HG02840 (cell line): ENCODE measurements at regions not wholly inside any gene's neighbourhood (a gene's known extent, or its start where the extent isn't known, plus 50 kb on each side); places are given as distances from the start of the nearest gene placed in this dataset.

Experiments
- ATAC-seq: cut with Tn5 transposase; IDR thresholded peaks from one replicate; pipeline ENCODE4 v1.9.1; 2021; ENCODE audit warnings: mild to moderate bottlenecking, moderate library complexity, moderate number of reproducible peaks; ENCODE audit not compliant: unreplicated experiment, low FRiP score

DNA sequence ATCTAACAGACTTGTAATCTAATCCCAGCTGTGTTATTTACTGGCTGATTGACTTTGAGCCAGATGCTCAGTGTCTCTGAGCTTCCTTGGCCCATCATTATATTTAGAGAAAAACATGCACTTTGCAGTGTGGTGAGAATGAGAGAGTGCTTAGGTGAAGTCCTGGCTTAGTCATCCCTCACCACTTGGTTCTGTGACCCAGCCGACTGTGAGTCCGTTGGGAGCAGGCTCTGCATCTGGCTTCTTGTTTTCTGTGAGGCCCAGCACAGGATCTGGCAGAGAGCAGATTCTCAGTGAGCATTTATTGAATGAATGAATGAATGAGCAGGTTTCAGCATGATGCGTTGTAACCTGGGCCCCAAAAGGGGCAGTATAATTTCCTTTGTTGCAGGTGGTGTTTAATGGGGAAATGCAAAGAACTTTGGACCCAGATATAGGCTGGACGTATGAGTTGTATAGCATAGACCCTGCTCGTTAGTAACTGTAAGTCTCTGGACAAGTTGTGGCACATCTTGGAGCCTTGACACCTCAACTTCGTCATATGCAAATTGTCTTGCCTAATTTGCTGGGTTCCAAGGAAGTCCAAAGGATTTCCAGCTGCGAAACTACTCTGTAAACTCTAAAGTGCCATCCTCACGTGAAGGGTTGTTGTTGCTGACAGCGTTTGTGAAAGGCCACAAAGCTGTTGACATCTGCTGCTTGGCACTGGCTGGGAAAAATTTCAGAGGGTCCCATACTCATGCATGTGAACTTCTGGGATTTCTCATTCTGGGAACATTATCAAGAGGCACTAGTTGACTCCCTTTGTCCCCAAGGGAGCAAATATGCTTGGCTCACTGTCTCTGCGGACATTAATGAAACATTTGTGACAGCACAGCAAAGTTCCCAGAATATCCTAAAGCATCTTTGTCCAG is 138.8 kb upstream of the USP24 start:
- ATAC-seq = no peak

DNA sequence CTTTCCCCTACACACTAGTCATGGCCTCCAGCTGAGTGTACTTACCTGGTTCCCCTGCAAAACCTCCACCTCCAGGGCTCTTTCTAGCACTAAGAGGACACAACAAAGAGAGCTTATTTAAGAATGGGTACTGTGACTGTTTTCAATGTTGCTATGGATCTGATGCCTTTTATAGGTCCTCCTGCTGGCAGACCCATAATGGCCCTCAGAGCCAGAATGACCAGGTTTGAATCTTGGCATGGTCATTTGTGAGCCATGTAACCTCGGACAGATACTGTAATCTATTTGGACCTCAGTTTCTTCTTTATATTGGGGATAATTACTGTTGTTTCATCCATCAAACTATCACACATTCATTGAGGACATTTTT is 137.6 kb upstream of the USP24 start:
- no peak for ATAC-seq

DNA sequence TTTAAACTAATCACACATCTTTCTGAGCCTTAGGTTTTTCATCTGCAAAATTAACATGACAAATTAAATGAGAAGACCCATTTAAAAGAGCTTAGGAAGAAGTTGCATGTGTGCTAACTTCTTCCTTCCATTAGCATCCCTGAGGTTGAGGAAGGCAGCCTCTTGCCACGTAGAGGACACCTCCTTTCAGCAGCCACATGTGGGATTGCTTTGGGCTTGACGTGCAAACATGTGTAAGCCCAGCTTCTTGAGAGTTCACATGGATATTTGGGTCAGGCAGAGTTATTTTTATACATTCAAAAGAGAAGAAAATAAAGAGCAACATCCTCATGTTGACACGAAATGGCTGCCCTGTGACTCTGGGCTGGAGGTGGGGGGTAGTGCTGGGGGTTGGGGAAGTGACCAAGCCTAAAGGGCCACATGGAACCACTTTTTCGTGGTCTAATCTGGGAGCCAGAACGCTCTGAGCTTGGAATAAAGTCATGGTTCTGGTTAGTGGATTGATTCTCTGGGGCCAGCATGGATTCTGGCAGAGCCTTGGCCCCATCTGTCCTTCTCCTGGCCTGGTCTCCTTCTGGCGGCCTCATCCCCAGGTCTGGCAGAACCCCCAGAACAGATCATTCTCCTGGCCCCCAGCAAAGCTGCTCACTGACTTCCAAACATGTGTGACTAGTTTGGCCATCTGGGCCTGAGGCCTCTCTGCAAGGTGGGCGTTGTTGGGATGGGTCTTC is 137.1 kb upstream of the USP24 start:
- no peak for ATAC-seq

DNA sequence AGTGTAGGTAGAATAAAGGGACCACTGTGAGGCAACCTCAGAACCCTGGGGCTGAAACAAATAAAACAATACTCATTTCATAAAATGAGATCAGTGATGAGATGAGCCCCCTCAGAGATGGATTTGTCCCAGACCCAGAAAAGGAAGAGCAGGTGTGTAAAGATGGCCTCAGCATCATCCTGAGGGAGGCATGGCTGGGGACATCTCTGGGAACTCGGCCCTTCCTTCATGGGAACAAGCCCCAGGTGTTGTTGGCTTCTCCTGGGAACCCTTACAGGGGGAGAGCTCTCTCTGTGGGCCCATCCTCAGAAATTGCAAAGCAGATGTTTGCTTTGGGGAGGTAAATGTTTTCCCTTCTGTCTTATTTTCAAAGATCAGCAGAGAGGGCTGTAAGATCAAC is 133.2 kb upstream of the USP24 start:
- no peak for ATAC-seq

DNA sequence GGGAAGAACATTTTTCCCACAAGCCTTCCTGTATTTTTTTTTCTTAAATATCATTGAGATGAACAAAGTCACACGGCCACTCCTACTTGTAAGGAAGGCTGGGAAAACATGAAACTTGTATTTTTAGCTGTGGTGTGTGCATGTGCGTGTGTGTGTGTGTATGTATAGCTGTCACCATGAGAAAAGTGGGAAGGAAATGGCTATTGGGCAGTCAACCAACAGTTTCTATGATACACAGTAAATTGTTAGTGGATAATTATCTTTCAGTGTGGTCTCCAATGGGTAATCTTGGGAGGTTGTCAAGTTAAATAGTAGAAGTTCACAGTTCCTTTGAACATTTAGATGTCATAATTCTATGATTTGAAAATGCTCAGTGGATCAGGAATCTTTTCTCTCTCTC is 132.7 kb upstream of the USP24 start:
- no peak for ATAC-seq

DNA sequence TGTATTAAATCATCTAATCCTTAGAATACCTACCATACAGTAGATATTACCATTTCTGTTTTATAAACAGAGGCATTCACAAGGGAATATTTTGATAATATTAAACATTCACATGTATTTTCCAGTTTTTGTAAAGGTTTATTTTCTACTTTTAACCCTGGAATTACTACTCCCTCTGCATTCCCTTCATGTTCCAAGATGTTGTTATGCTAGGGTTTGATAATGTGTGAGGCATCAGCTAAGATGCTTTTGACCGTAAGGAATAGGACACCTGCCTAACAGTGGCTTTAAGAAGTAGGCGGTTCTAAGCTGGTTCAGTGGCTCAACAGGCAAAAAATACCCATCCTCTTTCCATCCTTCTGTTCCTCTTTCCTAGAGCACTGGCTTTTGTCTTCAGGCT is 131.9 kb upstream of the USP24 start:
- ATAC-seq = no peak

DNA sequence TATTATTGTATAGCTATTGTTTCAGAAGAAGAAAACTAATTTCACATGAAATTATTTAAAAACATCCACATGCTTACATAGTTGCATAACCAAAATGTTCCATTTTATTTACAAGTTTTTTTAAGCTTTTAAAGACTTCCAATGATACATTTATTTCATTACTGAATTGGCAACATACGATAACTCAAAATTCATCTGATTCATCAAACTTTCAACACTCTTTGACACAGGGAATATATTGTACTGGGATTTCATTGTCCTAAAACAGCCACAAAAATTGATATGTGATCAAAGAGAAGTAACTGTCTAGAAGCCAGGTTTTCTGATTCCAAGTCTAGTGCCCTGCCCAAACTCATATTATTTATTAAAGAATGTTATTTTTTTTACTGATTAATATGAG is 131.4 kb upstream of the USP24 start:
- ATAC-seq = no peak

DNA sequence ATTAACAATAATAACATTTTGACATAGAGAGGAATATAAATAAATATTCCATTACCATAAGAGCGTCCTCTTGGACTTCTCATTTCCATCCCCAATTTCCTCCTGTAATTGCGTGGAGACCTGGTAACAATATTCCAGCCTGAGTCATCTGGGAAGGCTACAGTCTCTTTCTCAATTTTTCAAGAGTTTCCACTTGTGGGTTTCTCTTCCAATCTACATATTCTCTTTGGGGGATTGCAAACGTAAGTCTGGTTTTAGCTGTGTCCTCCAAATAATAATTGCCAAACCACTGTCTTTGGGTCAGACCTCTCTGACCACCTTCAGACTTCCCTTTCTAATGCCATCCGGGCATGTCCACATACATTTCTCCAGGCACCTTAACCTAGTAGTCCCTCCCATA is 124.5 kb upstream of the USP24 start:
- ATAC-seq = no peak

DNA sequence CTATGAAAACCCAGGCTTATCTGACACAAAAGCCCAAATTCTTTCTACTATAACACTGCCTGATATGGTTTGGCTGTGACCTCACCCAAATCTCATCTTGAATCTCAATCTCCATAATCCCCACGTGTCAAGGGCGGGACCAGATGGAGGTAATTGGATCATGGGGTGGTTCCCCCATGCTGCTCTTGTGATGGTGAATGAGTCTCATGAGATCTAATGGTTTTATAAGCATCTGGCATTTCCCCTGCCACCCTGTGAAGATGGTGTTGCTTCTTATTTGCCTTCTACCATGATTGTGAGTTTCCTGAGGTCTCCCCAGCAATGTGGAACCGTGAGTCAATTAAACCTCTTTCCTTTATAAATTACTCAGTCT is 123.3 kb upstream of the USP24 start:
- no peak for ATAC-seq

DNA sequence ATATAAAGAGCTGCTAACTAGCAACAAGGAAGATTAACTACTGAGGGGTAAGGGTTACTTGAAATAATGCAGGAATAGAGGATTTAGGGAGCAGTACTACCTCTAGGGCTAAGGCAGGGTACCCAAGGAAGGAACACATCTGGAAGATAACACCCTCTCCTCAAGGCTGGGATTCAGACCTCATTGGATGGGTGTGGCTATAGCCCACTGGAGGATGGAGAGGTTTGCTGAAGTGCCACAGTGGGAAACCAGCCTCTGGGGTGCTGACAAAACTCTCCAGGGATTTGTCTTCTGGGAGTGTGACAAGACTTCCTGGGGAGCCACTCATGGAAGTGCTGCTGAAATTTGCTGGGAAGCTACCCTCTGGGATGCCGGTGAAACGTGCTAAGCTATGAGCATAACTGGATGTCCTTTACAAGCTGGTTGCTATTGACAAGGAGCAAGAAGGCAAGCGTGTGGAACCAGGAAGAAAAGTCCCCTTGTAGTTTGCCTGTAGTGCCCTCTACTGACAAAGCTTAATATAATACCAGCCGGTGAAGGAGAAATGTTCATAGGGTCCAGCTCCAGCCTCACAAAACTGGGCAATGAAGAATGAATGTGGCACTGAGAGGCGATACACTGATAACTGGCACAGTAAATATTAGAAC is 122.8 kb upstream of the USP24 start:
- ATAC-seq = no peak

DNA sequence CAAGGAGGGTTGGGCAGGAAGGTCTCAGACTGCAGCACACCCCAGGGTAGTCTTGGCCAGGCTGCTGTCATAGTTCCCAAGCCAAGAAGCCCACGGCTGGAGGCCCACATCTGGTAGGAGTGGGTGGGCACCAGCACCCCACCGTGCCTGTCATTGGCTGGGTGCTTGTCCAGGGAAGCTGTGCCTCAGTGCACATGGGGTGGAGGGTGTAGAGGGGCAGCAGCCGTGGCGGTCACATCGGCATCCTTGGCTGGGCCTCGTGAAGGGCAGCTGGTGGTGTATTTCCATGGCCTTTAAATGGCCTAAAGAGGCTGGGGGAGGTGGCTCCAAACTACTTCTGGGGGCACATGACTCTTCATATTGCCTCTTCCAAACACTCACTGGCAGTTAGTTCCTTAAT is 119.6 kb upstream of the USP24 start:
- ATAC-seq = no peak

DNA sequence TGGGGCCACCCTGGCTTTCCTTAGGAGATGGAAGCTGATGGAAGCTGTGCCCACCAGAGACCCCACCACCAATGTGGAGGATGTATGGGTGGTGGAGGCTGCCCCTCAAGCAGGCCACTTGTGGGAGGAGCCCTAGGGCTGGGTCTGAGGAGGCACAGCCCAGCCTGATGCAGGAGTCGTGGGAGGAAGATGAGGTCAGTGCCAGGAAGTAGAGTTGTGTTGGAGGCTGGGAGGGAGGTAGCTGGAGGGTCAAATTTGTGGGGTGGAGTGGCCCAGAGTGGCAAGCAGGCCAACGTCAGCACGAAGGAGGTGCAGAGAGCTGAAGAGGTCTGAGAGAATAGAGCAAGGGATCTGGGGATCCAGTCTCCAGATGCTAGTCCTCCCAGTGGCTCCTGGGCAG is 119.0 kb upstream of the USP24 start:
- no peak for ATAC-seq

DNA sequence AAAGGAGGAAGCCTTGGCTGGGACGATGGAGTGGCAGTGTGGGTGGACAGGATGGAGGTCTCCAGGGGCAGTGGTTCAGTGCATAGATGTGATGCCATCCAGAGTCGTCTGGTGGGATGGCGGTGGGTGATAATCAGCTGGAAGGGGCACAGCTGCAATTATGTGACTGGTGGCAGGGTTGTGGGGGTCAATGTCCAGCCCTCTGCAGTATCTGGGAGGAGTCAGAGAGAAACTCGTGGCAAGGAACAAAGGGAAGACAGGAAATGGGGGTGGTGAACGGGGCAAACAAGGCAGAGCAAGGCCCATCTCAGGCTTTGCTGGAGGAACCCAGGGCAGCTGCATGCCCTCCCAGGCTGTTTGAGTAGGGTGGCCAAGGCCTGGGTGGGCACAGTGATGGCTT is 118.3 kb upstream of the USP24 start:
- no peak for ATAC-seq

DNA sequence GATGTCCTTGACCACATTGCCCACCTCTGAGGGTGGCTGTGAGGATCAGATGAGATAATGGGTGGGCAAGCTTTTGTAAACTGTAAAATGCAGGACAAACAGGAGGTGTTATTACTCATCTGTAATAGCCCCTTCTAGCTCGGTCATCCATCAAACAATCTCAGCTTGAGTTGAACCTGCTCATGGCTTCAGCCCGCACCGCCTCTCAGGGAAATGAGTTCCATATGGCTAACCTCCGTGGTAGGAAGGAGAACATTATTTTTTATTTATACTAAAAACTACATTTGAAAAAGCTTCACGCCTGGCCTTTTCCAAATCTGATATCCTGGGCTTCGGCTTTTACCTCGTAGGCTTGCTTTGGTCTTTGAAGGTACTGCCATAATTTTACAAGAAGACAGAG is 116.2 kb upstream of the USP24 start:
- ATAC-seq = no peak

DNA sequence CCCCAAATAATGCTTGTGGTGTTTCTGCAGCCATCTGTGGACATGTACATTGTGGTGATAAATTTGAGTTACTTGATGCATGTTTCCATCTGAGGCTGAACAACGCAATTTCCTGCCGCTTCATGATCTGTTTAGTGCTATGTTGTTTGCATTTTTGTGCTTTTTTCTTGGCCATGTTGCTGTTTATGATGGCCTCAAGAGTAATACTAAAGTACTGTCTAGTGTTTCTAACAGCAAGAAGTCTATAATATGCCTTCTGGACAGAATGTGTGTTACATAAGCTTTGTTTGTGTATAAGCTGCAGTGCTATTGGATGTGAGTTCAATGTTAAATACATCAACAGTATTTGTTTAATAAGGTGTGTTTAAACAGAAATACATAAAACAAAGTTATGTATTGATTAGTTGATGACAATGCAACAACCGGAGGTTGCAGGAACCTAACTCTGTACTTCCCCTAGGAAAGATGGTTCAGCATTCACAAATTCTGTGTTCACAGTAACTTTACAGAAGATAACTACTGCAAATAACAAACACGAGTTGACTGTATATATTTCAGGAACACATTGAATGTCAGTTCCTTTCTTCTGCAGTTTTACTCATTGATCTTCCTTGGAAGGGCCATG is 114.8 kb upstream of the USP24 start:
- no peak for ATAC-seq

DNA sequence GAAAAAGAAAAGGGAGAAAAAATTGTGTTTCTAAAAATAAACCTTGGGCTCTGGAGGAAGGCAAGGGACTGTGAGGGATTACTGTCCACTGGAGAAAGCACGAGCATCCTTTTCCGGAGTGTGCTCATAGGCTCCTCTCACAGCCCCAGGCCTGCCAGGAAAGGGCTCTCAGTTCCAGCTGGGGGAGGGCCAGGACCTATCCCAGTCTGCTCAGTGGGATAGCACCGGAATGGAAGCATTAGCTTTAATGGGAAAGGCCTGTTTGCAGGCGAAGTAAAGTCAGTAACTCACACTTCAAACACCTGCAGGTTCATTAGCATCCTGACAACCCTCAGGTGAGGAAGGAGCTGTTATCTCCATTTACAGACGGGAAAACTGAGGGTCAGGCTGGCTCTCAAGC is 113.9 kb upstream of the USP24 start:
- no peak for ATAC-seq

DNA sequence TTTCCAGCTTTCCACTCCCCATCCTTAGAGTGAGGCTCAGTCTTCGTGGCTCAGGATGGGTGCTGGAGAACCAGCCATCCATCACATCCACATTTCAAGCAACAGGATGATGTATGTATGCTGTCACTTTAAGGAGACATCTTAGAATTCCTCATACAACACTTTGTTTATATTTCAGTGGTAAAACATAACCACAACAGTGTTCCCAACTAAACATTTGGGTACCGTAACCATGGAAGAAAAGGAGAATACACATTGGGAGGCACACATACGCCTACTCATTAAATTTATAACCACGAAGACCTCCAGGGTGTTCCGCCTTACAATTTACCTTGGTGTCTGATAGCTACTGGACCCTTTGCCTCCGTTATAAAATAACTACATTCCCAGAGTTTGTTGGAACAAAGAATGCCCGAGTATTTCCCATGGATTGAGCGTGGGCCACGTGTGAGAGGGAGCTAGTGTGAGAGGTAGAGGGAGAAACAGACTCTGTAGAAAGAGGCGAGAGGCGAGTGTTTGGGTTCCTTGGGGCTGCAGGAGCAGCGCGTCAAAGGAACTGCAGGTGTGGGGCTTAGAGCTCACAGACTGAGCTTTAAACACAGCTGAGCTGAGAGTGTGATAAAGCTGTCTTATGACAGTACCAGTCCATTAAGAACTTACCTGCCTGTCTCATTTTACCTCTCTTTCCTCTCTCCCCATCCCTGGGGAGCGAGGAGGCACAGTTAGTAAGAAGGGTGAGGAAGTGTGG is 111.5 kb upstream of the USP24 start:
- no peak for ATAC-seq

DNA sequence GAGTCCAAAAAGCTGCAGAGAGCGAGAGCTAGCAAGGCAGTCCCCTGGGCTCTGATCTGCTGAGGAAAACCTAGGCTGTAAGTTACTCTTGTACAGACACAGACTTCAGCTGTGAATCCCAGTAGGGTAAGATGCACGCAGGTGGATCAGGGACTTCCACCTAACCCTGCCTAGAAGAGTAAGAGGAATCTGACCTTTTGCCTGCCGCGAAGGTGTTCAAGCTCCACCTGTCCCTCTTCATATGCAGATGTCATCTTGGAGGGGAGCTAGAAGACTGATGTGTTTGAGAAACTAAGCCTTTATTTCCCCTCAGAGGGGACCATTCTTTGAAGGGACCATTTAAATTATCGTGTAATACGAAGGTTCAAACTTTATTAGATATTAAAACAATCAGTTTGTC is 108.6 kb upstream of the USP24 start:
- ATAC-seq = no peak

DNA sequence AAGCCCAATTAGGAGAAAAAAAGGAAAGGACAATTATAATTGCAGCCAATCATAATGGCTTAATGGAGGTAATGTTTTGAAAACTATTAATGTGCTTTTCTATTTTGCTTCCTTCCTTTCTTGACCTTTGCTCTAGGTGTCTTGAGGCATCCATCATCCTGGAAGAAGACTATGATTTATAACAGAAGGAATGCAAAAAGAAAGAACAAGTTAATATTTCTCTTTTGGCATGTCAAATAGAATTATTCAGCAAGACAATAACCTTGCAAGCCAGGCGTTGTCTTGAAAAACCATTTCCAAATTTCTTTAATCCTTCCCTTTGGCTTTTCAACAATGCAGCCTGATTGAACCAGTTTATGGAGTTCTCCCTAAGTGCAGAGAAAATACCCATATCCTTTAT is 107.7 kb upstream of the USP24 start:
- ATAC-seq = no peak

DNA sequence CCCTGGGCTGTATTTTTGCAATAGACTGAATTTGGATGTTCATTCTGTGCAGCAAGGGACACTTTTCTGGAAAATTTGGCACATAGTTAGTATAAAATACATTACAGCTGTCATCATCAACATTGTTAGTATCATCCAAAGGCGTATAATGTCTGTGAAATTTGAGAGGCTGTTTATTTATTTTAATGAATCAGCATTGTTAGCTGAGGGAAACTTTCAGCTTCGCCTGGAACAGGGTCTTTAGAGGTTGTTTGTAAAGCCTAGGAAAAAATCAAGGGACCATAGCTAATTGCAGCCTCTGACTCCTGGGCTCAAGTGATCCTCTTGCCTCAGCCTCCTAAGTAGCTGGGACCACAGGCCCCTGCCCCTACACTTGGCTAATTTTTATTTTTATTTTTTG is 106.8 kb upstream of the USP24 start:
- no peak for ATAC-seq
